ENCODE measurements at regions not wholly inside any gene's neighbourhood (a gene's known extent, or its start where the extent isn't known, plus 50 kb on each side); places are given as distances from the start of the nearest gene placed in this dataset.

DNA sequence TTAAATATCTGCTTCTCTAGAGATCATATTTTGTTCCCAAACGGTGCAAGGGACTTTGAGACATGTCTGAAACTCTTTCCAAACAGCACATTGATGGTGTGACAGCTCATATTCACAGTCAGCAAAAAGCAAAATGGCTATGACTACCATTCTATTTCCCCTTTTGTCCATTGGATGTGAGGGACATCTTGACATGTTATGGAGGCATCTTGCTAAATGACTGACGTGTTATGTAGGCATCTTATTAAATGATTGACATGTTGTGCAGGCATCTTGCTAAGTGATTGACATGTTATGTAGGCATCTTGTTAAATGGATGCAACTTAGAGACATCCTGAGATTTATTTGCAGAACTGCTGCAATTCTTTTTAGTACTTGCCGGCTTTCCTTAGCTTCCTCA, 255.8 kb downstream of the DLL1 start:
- TF ChIP-seq POLR2A (IDR thresholded peaks at IDR 0.05) = no peak
- TF ChIP-seq, protein P1, sequence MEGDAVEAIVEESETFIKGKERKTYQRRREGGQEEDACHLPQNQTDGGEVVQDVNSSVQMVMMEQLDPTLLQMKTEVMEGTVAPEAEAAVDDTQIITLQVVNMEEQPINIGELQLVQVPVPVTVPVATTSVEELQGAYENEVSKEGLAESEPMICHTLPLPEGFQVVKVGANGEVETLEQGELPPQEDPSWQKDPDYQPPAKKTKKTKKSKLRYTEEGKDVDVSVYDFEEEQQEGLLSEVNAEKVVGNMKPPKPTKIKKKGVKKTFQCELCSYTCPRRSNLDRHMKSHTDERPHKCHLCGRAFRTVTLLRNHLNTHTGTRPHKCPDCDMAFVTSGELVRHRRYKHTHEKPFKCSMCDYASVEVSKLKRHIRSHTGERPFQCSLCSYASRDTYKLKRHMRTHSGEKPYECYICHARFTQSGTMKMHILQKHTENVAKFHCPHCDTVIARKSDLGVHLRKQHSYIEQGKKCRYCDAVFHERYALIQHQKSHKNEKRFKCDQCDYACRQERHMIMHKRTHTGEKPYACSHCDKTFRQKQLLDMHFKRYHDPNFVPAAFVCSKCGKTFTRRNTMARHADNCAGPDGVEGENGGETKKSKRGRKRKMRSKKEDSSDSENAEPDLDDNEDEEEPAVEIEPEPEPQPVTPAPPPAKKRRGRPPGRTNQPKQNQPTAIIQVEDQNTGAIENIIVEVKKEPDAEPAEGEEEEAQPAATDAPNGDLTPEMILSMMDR (IDR thresholded peaks at IDR 0.05) = no peak
- H3K9me3 ChIP-seq = peaks cover 0 to 11% (median 0%) of the 10 kb centered on the region in 12 donors
- no peak for ATAC-seq
- no peaks in the 10 kb centered on the region for H3K36me3 ChIP-seq
- WGBS, 4 donors = 92 to 95% (median 93%) methylated on average over 3 of the region's 3 CpGs
- peaks cover 0 to 18% (median 0%) of the 10 kb centered on the region in 12 donors for H3K4me1 ChIP-seq
- H3K4me3 ChIP-seq = no peak overlapping the region
- intact Hi-C loops (cut with DNase I) = no loop called here
- H3K27ac ChIP-seq = no peak overlapping the region
- DNase-seq = no peak
- no peaks in the 10 kb centered on the region for H3K27me3 ChIP-seq

DNA sequence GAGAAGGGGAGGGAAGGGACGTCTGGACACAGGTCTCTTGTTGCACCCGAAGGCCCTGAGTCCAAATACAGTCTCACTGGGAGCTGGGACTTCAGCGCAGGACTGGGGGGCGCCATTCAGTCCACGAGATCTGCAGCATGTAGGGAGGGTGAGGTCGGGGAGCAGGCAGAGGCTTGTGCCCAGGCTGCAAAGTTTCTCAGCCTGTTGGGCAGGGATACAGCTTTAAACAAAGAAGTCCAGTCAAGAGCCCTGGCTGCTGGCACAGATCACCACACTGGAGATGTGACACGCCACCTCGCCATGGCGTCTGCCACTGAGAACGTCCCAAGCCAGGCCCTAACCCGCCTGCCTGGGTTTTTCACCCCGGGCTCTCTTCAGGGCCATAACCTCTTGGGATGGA, 256.6 kb downstream of the DLL1 start:
- intact Hi-C loops (cut with DNase I) = loop anchor here in 1 of 10 donors (5.0 kb wide), 1 partner anchor 173 kb away; no protein-coding TSS in a partner anchor
- no peak for TF ChIP-seq POLR2A (IDR thresholded peaks at IDR 0.05)
- TF ChIP-seq, protein P1 (IDR thresholded peaks at IDR 0.05) = no peak
- Histone ChIP-seq H3K36me3 (no peaks in the 10 kb centered on the region), H3K4me3 (no peak overlapping the region), H3K4me1 (peaks cover 0 to 18% (median 0%) of the 10 kb centered on the region in 12 donors), H3K27ac (peak overlapping the region in 1 of 12 donors; percentile 27), H3K27me3 (no peaks in the 10 kb centered on the region), H3K9me3 (peaks cover 0 to 11% (median 0%) of the 10 kb centered on the region in 12 donors)
- 74 to 85% (median 79%) methylated on average over 7 to 12 of the region's 12 CpGs for WGBS, 4 donors
- DNase-seq = peak in 2 of 5 donors; percentile 27 to 63
- peak in 3 of 4 donors; percentile 32 to 57 (median 44) for ATAC-seq

DNA sequence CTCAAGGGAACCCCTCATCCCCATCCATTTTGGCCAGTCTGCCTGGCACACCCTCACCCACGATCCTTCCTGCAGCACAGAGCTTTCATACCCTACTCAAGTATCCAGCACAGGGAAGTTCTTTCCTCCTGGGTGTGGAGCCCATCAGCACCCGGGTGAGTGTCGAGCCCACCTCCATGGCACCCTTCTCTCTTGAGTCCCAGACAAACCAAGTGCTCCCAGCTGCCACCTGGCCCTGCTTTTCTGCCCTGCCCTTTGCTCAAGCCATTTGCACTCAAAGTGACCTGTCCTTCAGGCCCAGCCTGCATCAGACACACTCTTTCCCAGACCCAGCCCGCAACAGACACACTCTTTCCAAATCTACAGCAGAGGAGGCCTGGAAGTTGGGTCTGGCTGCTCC, 257.2 kb downstream of the DLL1 start:
- no peaks in the 10 kb centered on the region for H3K27me3 ChIP-seq
- WGBS, 4 donors = 92 to 97% (median 97%) methylated on average over 4 of the region's 4 CpGs
- intact Hi-C loops (cut with DNase I) = loop anchor here in 1 of 10 donors (5.0 kb wide), 1 partner anchor 174 kb away; no protein-coding TSS in a partner anchor
- no peak overlapping the region for H3K4me3 ChIP-seq
- peaks cover 0 to 11% (median 0%) of the 10 kb centered on the region in 12 donors for H3K9me3 ChIP-seq
- H3K36me3 ChIP-seq = no peaks in the 10 kb centered on the region
- peaks cover 0 to 18% (median 0%) of the 10 kb centered on the region in 12 donors for H3K4me1 ChIP-seq
- DNase-seq (peak in 1 of 5 donors; percentile 14), ATAC-seq (no peak)
- TF ChIP-seq POLR2A (IDR thresholded peaks at IDR 0.05) = no peak
- TF ChIP-seq, protein P1 (IDR thresholded peaks at IDR 0.05) = no peak
- no peak overlapping the region for H3K27ac ChIP-seq

DNA sequence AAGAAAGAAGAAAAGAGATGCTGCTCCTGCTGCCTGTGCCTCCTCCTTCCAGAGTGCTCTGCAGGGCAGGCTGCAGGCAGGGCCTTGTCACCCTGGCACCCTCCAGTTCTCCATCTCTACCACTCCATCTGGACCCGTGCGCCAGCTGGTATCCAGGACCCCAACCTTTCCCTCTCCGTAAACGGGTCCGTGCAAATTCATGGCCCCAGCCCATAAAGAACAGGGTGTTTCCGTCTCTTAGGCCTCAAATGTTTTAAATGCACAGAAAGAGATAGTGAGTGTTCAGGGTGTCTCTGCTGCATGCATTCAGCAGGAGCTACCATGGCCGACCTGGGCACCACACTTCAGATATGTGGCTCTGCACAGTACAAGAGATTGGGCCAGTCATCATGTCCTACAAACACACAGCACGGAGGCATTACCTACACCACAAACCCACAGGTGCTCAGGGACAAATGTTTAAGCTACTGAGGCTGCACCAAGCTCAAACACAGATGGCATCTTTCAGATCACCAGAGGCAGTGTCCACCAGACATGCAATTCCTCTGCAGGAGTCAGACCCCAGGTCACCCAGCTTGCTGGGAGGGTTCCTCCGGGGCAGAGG, 258.1 kb downstream of the DLL1 start:
- 93 to 97% (median 96%) methylated on average over 8 to 9 of the region's 9 CpGs for whole genome bisulfite sequencing, 4 donors
- no peaks in the 10 kb centered on the region for H3K27me3 ChIP-seq
- H3K27ac ChIP-seq = no peak overlapping the region
- peaks cover 0 to 11% (median 0%) of the 10 kb centered on the region in 12 donors for H3K9me3 ChIP-seq
- intact Hi-C loops (cut with DNase I) = loop anchor here in 1 of 10 donors (5.0 kb wide), 1 partner anchor 174 kb away; no protein-coding TSS in a partner anchor
- H3K4me3 ChIP-seq = no peak overlapping the region
- peaks cover 0 to 12% (median 0%) of the 10 kb centered on the region in 12 donors for H3K4me1 ChIP-seq
- TF ChIP-seq, protein P1 (IDR thresholded peaks at IDR 0.05) = no peak
- no peak for TF ChIP-seq POLR2A (IDR thresholded peaks at IDR 0.05)
- H3K36me3 ChIP-seq = no peaks in the 10 kb centered on the region
- DNase-seq = peak in 1 of 5 donors; percentile 11
- ATAC-seq = no peak
